Esophagus muscularis mucosa (tissue), 4 donors: ENCODE measurements at regions not wholly inside any gene's neighbourhood (a gene's known extent, or its start where the extent isn't known, plus 50 kb on each side); places are given as distances from the start of the nearest gene placed in this dataset.

Source experiments
- EP300 ChIP-seq: sonication (generic); formaldehyde crosslinking; IDR thresholded peaks from one replicate; pipeline ENCODE4 v1.6.1; 2017; ENCODE audit warnings: antibody characterized with exemption
- POLR2A ChIP-seq: fragments of 450-650 bp; IDR thresholded peaks from one replicate; pipeline ENCODE4 v1.6.1; 2017; ENCODE audit warnings: antibody characterized with exemption, moderate library complexity, mild to moderate bottlenecking, low read depth
- POLR2AphosphoS5 ChIP-seq, 2 donors: sonication (generic); formaldehyde crosslinking; IDR thresholded peaks; one replicate each; pipeline ENCODE4 v1.6.1; 2017; ENCODE audit warnings: antibody characterized with exemption in 2 of 2
- TF ChIP-seq, protein P1 (sequence below), 3 experiments: fragments of 200-600 bp in 2 of 3; fragments of 450-650 bp in 1 of 3; sonication (generic) in 2 of 3; IDR thresholded peaks; one replicate each; pipeline ENCODE4 v1.5.1; 2017 to 2019; ENCODE audit warnings: antibody characterized with exemption in 3 of 3, mild to moderate bottlenecking in 2 of 3, moderate library complexity in 1 of 3

DNA sequence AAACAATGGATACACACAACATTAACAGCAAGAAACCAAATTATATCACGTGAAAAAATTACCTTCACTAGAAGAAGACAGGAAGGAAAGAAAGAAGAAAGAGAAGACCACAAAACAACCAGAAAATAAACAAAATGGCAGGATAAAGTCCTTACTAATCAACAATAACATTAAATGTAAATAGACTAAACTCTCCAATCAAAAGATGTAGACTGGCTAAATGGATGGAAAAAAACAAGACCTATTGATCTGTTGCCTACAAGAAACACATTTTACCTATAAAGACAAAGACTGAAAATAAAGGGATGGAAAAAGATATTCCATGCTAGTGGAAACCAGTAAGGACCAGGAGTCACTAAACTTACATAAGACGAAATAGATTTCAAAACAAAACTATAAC, 167.0 kb upstream of the ZC3H15 start:
- TF ChIP-seq, protein P1, sequence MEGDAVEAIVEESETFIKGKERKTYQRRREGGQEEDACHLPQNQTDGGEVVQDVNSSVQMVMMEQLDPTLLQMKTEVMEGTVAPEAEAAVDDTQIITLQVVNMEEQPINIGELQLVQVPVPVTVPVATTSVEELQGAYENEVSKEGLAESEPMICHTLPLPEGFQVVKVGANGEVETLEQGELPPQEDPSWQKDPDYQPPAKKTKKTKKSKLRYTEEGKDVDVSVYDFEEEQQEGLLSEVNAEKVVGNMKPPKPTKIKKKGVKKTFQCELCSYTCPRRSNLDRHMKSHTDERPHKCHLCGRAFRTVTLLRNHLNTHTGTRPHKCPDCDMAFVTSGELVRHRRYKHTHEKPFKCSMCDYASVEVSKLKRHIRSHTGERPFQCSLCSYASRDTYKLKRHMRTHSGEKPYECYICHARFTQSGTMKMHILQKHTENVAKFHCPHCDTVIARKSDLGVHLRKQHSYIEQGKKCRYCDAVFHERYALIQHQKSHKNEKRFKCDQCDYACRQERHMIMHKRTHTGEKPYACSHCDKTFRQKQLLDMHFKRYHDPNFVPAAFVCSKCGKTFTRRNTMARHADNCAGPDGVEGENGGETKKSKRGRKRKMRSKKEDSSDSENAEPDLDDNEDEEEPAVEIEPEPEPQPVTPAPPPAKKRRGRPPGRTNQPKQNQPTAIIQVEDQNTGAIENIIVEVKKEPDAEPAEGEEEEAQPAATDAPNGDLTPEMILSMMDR (IDR thresholded peaks at IDR 0.05): no peak
- no peak for TF ChIP-seq EP300
- TF ChIP-seq POLR2AphosphoS5 (IDR thresholded peaks at IDR 0.05): no peak
- no peak for TF ChIP-seq POLR2A
